HEK293 (cell line): ENCODE measurements at regions not wholly inside any gene's neighbourhood (a gene's known extent, or its start where the extent isn't known, plus 50 kb on each side); places are given as distances from the start of the nearest gene placed in this dataset.

Experiments used
- CTCF ChIA-PET: fragments of 350-600 bp; formaldehyde crosslinking; extraction: SDS; loops from one replicate; lab custom pipeline; 2021; ENCODE audit warnings: antibody characterized with exemption; lab: Yijun Ruan, JAX
- POLR2A ChIA-PET: fragments of 300-600 bp; formaldehyde crosslinking; extraction: SDS; loops from one replicate; lab custom pipeline; 2020; ENCODE audit warnings: antibody characterized with exemption, inconsistent platforms; lab: Yijun Ruan, JAX
- H3K27ac ChIP-seq: fragments of 200-500 bp; sonication (Bioruptor generic); 2 replicates; pipeline ENCODE4 v1.5.1; 2014; ENCODE audit warnings: low read depth, low read length, control low read depth, inconsistent platforms; ENCODE audit errors: extremely low read depth
- H3K36me3 ChIP-seq, 2 experiments: fragments of 200-500 bp in 1 of 2; sonication (Bioruptor generic) in 1 of 2; 1 replicate in 1 of 2; 2 replicates in 1 of 2; pipeline ENCODE4 v1.5.1; 2014 to 2017; ENCODE audit warnings: inconsistent platforms in 2 of 2, low read length in 2 of 2; ENCODE audit not compliant: control insufficient read depth in 2 of 2, insufficient read depth in 1 of 2
- H3K4me1 ChIP-seq: fragments of 200-500 bp; sonication (Bioruptor generic); 2 replicates; pipeline ENCODE4 v1.5.1; 2014; ENCODE audit warnings: mild to moderate bottlenecking, low read length, inconsistent platforms; ENCODE audit not compliant: control insufficient read depth, insufficient read depth
- H3K4me3 ChIP-seq: 2 replicates; pipeline ENCODE4 v1.5.1; 2011; ENCODE audit warnings: low read depth, mild to moderate bottlenecking, control low read depth, low read length, moderate library complexity
- H3K9me3 ChIP-seq: fragments of 200-500 bp; sonication (Bioruptor generic); 2 replicates; pipeline ENCODE4 v1.5.1; 2014; ENCODE audit warnings: low read depth, low read length, inconsistent platforms; ENCODE audit not compliant: control insufficient read depth, insufficient read depth
- BCL11B ChIP-seq: fragments of 450-650 bp; formaldehyde crosslinking; IDR thresholded peaks from 2 replicates; pipeline ENCODE4 v1.5.1; 2016; ENCODE audit warnings: low read depth, missing biosample characterization, missing genetic modification characterization
- FEZF1 ChIP-seq: fragments of 450-650 bp; formaldehyde crosslinking; IDR thresholded peaks from 2 replicates; pipeline ENCODE4 v1.5.1; 2016; ENCODE audit warnings: missing biosample characterization, missing genetic modification characterization
- GFI1B ChIP-seq: fragments of 450-650 bp; formaldehyde crosslinking; IDR thresholded peaks from 2 replicates; pipeline ENCODE4 v1.5.1; 2016; ENCODE audit warnings: missing biosample characterization, missing genetic modification characterization
- KLF16 ChIP-seq: fragments of 450-650 bp; formaldehyde crosslinking; IDR thresholded peaks from 2 replicates; pipeline ENCODE4 v1.5.1; 2017; ENCODE audit warnings: missing biosample characterization, missing genetic modification characterization
- SCRT2 ChIP-seq: fragments of 450-650 bp; formaldehyde crosslinking; IDR thresholded peaks from 2 replicates; pipeline ENCODE4 v1.5.1; 2016; ENCODE audit warnings: missing biosample characterization, missing genetic modification characterization
- WT1 ChIP-seq: fragments of 450-650 bp; formaldehyde crosslinking; IDR thresholded peaks from 2 replicates; pipeline ENCODE4 v1.5.1; 2016; ENCODE audit warnings: missing biosample characterization, missing genetic modification characterization
- ZBTB1 ChIP-seq: fragments of 450-650 bp; formaldehyde crosslinking; IDR thresholded peaks from 2 replicates; pipeline ENCODE4 v1.5.1; 2016; ENCODE audit warnings: missing biosample characterization, missing genetic modification characterization
- ZBTB6 ChIP-seq: fragments of 450-650 bp; formaldehyde crosslinking; IDR thresholded peaks from 2 replicates; pipeline ENCODE4 v1.5.1; 2017; ENCODE audit warnings: missing biosample characterization, missing genetic modification characterization
- ZEB2 ChIP-seq: fragments of 450-650 bp; formaldehyde crosslinking; IDR thresholded peaks from 2 replicates; pipeline ENCODE4 v1.5.1; 2016; ENCODE audit warnings: missing biosample characterization, missing genetic modification characterization
- ZFP69B ChIP-seq: fragments of 450-650 bp; formaldehyde crosslinking; IDR thresholded peaks from 2 replicates; pipeline ENCODE4 v1.5.1; 2016; ENCODE audit warnings: missing biosample characterization, missing genetic modification characterization
- ZNF121 ChIP-seq: fragments of 450-650 bp; formaldehyde crosslinking; IDR thresholded peaks from 2 replicates; pipeline ENCODE4 v1.5.1; 2016; ENCODE audit warnings: missing biosample characterization, missing genetic modification characterization
- ZNF148 ChIP-seq: fragments of 450-650 bp; formaldehyde crosslinking; IDR thresholded peaks from 2 replicates; pipeline ENCODE4 v1.5.0; 2017; ENCODE audit warnings: missing biosample characterization, missing genetic modification characterization, borderline replicate concordance
- ZNF174 ChIP-seq: fragments of 450-650 bp; formaldehyde crosslinking; IDR thresholded peaks from 2 replicates; pipeline ENCODE4 v1.5.0; 2017; ENCODE audit warnings: missing biosample characterization, mild to moderate bottlenecking, missing genetic modification characterization
- ZNF23 ChIP-seq: fragments of 450-650 bp; formaldehyde crosslinking; IDR thresholded peaks from 2 replicates; pipeline ENCODE4 v1.5.1; 2016; ENCODE audit warnings: missing biosample characterization, missing genetic modification characterization, borderline replicate concordance
- ZNF24 ChIP-seq: fragments of 450-650 bp; formaldehyde crosslinking; IDR thresholded peaks from 2 replicates; pipeline ENCODE4 v1.5.1; 2016; ENCODE audit warnings: missing biosample characterization, missing genetic modification characterization
- ZNF292 ChIP-seq: fragments of 450-650 bp; formaldehyde crosslinking; IDR thresholded peaks from 2 replicates; pipeline ENCODE4 v1.5.1; 2016; ENCODE audit warnings: low read depth, missing biosample characterization, missing genetic modification characterization, borderline replicate concordance
- ZNF362 ChIP-seq: fragments of 450-650 bp; formaldehyde crosslinking; IDR thresholded peaks from 2 replicates; pipeline ENCODE4 v1.5.1; 2016; ENCODE audit warnings: missing biosample characterization, missing genetic modification characterization
- ZNF394 ChIP-seq: fragments of 450-650 bp; formaldehyde crosslinking; IDR thresholded peaks from 2 replicates; pipeline ENCODE4 v1.5.1; 2016; ENCODE audit warnings: missing biosample characterization, missing genetic modification characterization, mild to moderate bottlenecking, moderate library complexity, borderline replicate concordance
- ZNF416 ChIP-seq: fragments of 450-650 bp; formaldehyde crosslinking; IDR thresholded peaks from 2 replicates; pipeline ENCODE4 v1.5.1; 2016; ENCODE audit warnings: missing biosample characterization, missing genetic modification characterization
- ZNF433 ChIP-seq: fragments of 450-650 bp; formaldehyde crosslinking; IDR thresholded peaks from 2 replicates; pipeline ENCODE4 v1.5.1; 2016; ENCODE audit warnings: missing biosample characterization, missing genetic modification characterization, low read depth
- ZNF510 ChIP-seq: fragments of 450-650 bp; formaldehyde crosslinking; IDR thresholded peaks from 2 replicates; pipeline ENCODE4 v1.5.1; 2018; ENCODE audit warnings: mild to moderate bottlenecking, missing genetic modification characterization, missing biosample characterization; ENCODE audit not compliant: insufficient replicate concordance
- ZNF548 ChIP-seq: fragments of 450-650 bp; formaldehyde crosslinking; IDR thresholded peaks from 2 replicates; pipeline ENCODE4 v1.5.1; 2016; ENCODE audit warnings: missing biosample characterization, missing genetic modification characterization
- ZNF549 ChIP-seq: fragments of 450-650 bp; IDR thresholded peaks from 2 replicates; pipeline ENCODE4 v1.5.1; 2018; ENCODE audit warnings: missing biosample characterization, missing genetic modification characterization, mild to moderate bottlenecking, inconsistent platforms, moderate library complexity
- ZNF580 ChIP-seq: fragments of 450-650 bp; formaldehyde crosslinking; IDR thresholded peaks from 2 replicates; pipeline ENCODE4 v1.5.1; 2016; ENCODE audit warnings: missing biosample characterization, missing genetic modification characterization
- ZNF600 ChIP-seq: fragments of 450-650 bp; formaldehyde crosslinking; IDR thresholded peaks from 2 replicates; pipeline ENCODE4 v1.5.1; 2016; ENCODE audit warnings: missing biosample characterization, missing genetic modification characterization
- ZNF624 ChIP-seq: fragments of 450-650 bp; formaldehyde crosslinking; IDR thresholded peaks from 2 replicates; pipeline ENCODE4 v1.5.1; 2017; ENCODE audit warnings: missing biosample characterization, missing genetic modification characterization
- ZNF701 ChIP-seq: fragments of 450-650 bp; formaldehyde crosslinking; IDR thresholded peaks from 2 replicates; pipeline ENCODE4 v1.5.1; 2016; ENCODE audit warnings: missing biosample characterization, missing genetic modification characterization
- ZNF785 ChIP-seq: fragments of 450-650 bp; formaldehyde crosslinking; IDR thresholded peaks from 2 replicates; pipeline ENCODE4 v1.5.1; 2016; ENCODE audit warnings: missing biosample characterization, missing genetic modification characterization
- TF ChIP-seq, protein P1 (sequence below): fragments of 450-650 bp; formaldehyde crosslinking; IDR thresholded peaks from 2 replicates; pipeline ENCODE4 v1.5.1; 2016; ENCODE audit warnings: missing biosample characterization, missing genetic modification characterization
- TF ChIP-seq, protein P2 (sequence below): fragments of 450-650 bp; formaldehyde crosslinking; IDR thresholded peaks from 2 replicates; pipeline ENCODE4 v1.5.1; 2016; ENCODE audit warnings: missing biosample characterization, missing genetic modification characterization

- Histone ChIP-seq H3K36me3 (no peaks in the 10 kb centered on the region), H3K27ac (no peak overlapping the region), H3K4me1 (no peaks in the 10 kb centered on the region), H3K4me3 (no peak overlapping the region), H3K9me3 (no peaks in the 10 kb centered on the region)
- CTCF ChIA-PET, result no interaction called here
- POLR2A ChIA-PET, result no interaction called here
- TF ChIP-seq ZNF24 (tag by site-specific recombination), result no peak
- no peak for TF ChIP-seq ZNF548 (tag by site-specific recombination)
- TF ChIP-seq, protein P1, sequence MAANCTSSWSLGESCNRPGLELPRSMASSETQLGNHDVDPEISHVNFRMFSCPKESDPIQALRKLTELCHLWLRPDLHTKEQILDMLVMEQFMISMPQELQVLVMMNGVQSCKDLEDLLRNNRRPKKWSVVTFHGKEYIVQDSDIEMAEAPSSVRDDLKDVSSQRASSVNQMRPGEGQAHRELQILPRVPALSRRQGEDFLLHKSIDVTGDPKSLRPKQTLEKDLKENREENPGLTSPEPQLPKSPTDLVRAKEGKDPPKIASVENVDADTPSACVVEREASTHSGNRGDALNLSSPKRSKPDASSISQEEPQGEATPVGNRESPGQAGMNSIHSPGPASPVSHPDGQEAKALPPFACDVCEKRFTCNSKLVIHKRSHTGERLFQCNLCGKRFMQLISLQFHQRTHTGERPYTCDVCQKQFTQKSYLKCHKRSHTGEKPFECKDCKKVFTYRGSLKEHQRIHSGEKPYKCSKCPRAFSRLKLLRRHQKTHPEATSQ (tag by site-specific recombination), result no peak
- TF ChIP-seq ZNF510 (tag by site-specific recombination), result no peak
- no peak for TF ChIP-seq FEZF1
- TF ChIP-seq ZNF580 (tag by site-specific recombination), result no peak
- TF ChIP-seq, protein P2, sequence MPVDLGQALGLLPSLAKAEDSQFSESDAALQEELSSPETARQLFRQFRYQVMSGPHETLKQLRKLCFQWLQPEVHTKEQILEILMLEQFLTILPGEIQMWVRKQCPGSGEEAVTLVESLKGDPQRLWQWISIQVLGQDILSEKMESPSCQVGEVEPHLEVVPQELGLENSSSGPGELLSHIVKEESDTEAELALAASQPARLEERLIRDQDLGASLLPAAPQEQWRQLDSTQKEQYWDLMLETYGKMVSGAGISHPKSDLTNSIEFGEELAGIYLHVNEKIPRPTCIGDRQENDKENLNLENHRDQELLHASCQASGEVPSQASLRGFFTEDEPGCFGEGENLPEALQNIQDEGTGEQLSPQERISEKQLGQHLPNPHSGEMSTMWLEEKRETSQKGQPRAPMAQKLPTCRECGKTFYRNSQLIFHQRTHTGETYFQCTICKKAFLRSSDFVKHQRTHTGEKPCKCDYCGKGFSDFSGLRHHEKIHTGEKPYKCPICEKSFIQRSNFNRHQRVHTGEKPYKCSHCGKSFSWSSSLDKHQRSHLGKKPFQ (tag by site-specific recombination), result no peak
- no peak for TF ChIP-seq GFI1B
- TF ChIP-seq ZNF624 (tag by site-specific recombination), result no peak
- TF ChIP-seq BCL11B (tag by site-specific recombination), result no peak
- TF ChIP-seq KLF16 (tag by site-specific recombination), result no peak
- no peak for TF ChIP-seq ZNF416 (tag by site-specific recombination)
Observed at GRCh38 chrX:95330292-95330691, 1354.3 kb upstream of the DIAPH2 start.

- Histone ChIP-seq H3K27ac (no peak overlapping the region), H3K4me3 (no peak overlapping the region), H3K9me3 (no peaks in the 10 kb centered on the region), H3K4me1 (no peaks in the 10 kb centered on the region), H3K36me3 (no peaks in the 10 kb centered on the region)
- CTCF ChIA-PET, result no interaction called here
- POLR2A ChIA-PET, result no interaction called here
- TF ChIP-seq ZNF701 (tag by site-specific recombination) (no peak), SCRT2 (tag by site-specific recombination) (no peak), ZNF549 (tag by site-specific recombination) (no peak), ZNF785 (tag by site-specific recombination) (no peak), ZNF600 (tag by site-specific recombination) (no peak), ZEB2 (tag by site-specific recombination) (no peak), ZNF433 (tag by site-specific recombination) (no peak), ZNF292 (tag by site-specific recombination) (no peak), WT1 (no peak), ZNF394 (tag by site-specific recombination) (no peak), ZNF23 (tag by site-specific recombination) (no peak), ZBTB1 (no peak), ZNF121 (tag by site-specific recombination) (no peak), ZNF174 (tag by site-specific recombination) (no peak), ZNF148 (tag by site-specific recombination) (no peak), ZBTB6 (tag by site-specific recombination) (no peak), ZNF362 (tag by site-specific recombination) (no peak), ZFP69B (tag by site-specific recombination) (no peak)
Observed at GRCh38 chrX:95332530-95332929, 1352.1 kb upstream of the DIAPH2 start.
